Right lobe of liver (tissue), 4 donors: ENCODE measurements at regions not wholly inside any gene's neighbourhood (a gene's known extent, or its start where the extent isn't known, plus 50 kb on each side); places are given as distances from the start of the nearest gene placed in this dataset.

Experiments
- CTCF ChIP-seq, 4 donors: fragments of 200-600 bp in 3 of 4; fragments of 450-650 bp in 1 of 4; IDR thresholded peaks; one replicate each; pipeline versions ENCODE4 v1.5.1 to v1.8.0; 2016 to 2022; ENCODE audit warnings: antibody characterized with exemption in 4 of 4, mild to moderate bottlenecking in 2 of 4
- POLR2A ChIP-seq: fragments of 450-650 bp; IDR thresholded peaks from one replicate; pipeline ENCODE4 v1.6.1; 2017; ENCODE audit warnings: antibody characterized with exemption, mild to moderate bottlenecking
- donor health status: DM: no; HTN: no; CAD: no.
- donor health status: DM: no; HTN: no; CAD: no.
- donor health status: DM: no; HTN: yes; CAD: no.

GRCh38 chr11:128397362-128397761 is 190.0 kb downstream of the ETS1 start:
- TF ChIP-seq CTCF (IDR thresholded peaks at IDR 0.05) (no peak), POLR2A (no peak)
